Mesothelial cell of epicardium (in vitro differentiated cells): ENCODE measurements at regions not wholly inside any gene's neighbourhood (a gene's known extent, or its start where the extent isn't known, plus 50 kb on each side); places are given as distances from the start of the nearest gene placed in this dataset.

ENCODE experiments used
- DNase-seq, 2 experiments: peaks; one replicate each; pipeline ENCODE4 v3.0.0; 2021; ENCODE audit warnings: low spot score in 2 of 2; ENCODE audit not compliant: unreplicated experiment in 2 of 2
- H3K27ac Mint-ChIP-seq: 2 replicates; pipeline ENCODE4 v1.8.0; 2021; ENCODE audit warnings: mixed read lengths
- H3K27me3 Mint-ChIP-seq: 2 replicates; pipeline ENCODE4 v1.8.0; 2021; ENCODE audit warnings: low read depth, mixed read lengths
- H3K36me3 Mint-ChIP-seq: 2 replicates; pipeline ENCODE4 v1.8.0; 2021; ENCODE audit warnings: mixed read lengths
- H3K4me1 Mint-ChIP-seq: 2 replicates; pipeline ENCODE4 v1.8.0; 2021; ENCODE audit warnings: mixed read lengths
- H3K4me3 Mint-ChIP-seq: 2 replicates; pipeline ENCODE4 v1.8.0; 2021; ENCODE audit warnings: mild to moderate bottlenecking, moderate library complexity, mixed read lengths
- H3K9me3 Mint-ChIP-seq: 2 replicates; pipeline ENCODE4 v1.8.0; 2021; ENCODE audit warnings: mixed read lengths
- CTCF ChIP-seq: fragments of 200-600 bp; sonication (generic); IDR thresholded peaks from one replicate; pipeline ENCODE4 v1.5.0; 2021; ENCODE audit warnings: antibody characterized with exemption; ENCODE audit not compliant: unreplicated experiment

- no peak for DNase-seq
- Mint-ChIP-seq H3K4me1 (no peaks in the 10 kb centered on the region), H3K4me3 (no peak overlapping the region), H3K36me3 (no peaks in the 10 kb centered on the region), H3K27me3 (no peaks in the 10 kb centered on the region), H3K27ac (no peak overlapping the region), H3K9me3 (peaks cover 4% of the 10 kb centered on the region)
- TF ChIP-seq CTCF = no peak
These were observed 90.3 kb upstream of the CCNH start for GRCh38 chr5:87503004-87503403.

DNA sequence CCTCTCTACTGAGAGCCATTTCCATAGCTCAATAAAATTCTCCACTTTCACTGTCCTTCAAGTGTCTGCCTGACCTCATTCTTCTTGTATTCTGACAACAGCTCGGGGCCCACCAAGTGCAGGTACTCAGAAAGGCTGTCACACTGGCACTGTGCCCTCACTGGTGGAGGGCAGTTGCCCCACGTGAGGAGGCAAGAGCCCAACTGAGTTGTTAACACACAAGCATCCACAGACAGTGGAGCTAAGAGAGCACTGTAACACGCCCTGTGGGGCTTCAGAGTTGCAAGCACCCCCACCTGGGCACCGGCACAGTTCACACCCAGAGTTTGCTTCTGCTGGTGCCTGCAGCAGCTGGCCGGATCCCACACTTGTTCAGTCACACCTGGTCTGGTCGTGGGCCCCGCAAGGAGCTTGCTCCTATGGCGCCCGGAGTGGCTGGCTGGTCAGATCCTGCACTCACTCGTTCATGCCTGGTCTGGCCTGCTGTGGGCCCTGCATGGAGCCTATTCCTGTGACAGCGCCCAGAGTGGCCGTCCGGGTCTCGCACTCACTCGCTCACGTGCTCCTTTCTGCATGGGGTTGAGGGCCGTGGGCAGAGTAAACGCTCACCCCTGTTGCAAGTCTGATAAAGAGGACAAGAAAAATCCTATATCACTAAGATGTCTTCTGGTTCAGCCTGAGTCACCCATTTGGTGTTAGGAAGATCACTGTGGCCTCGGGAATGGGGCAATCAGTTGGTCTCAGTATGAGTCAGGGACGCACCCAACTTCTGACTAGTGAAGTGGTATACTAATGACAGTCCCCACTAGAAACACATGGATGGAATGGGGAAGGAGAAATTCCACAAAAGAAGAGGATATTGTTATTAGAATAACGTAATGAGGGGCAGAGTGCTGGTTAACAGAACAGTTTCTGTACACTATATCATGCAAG lies 87.0 kb upstream of the CCNH start:
- H3K36me3 Mint-ChIP-seq = no peaks in the 10 kb centered on the region
- no peak for TF ChIP-seq CTCF
- H3K27me3 Mint-ChIP-seq = no peaks in the 10 kb centered on the region
- peaks cover 22% of the 10 kb centered on the region for H3K9me3 Mint-ChIP-seq
- no peak for DNase-seq
- H3K4me3 Mint-ChIP-seq = no peak overlapping the region
- H3K4me1 Mint-ChIP-seq = no peaks in the 10 kb centered on the region
- H3K27ac Mint-ChIP-seq = no peak overlapping the region
